GM23338 (cell line): ENCODE measurements at regions not wholly inside any gene's neighbourhood (a gene's known extent, or its start where the extent isn't known, plus 50 kb on each side); places are given as distances from the start of the nearest gene placed in this dataset.

Experiments
- ATAC-seq: fragments of 200-7000 bp; cut with Tn5 transposase; 3 replicates; pipeline ENCODE4 v1.9.1; 2020
- DNase-seq: peaks from one replicate; pipeline ENCODE4 v3.0.0-alpha.2; 2015; ENCODE audit warnings: low spot score
- H2AFZ ChIP-seq: fragments of 200-600 bp; sonication (generic); 2 replicates; pipeline ENCODE4 v1.8.0; 2016; ENCODE audit warnings: antibody characterized with exemption, mild to moderate bottlenecking, moderate library complexity
- H3F3A ChIP-seq: fragments of 200-600 bp; sonication (generic); replicated peaks from 2 replicates; pipeline ENCODE4 v1.8.0; 2017; ENCODE audit warnings: antibody characterized with exemption, mixed run types, low read depth
- H3K27ac ChIP-seq: fragments of 200-600 bp; sonication (generic); 2 replicates; pipeline ENCODE4 v1.6.1; 2016; ENCODE audit warnings: low read depth
- H3K27me3 ChIP-seq: fragments of 200-600 bp; sonication (generic); 2 replicates; pipeline ENCODE4 v1.8.0; 2016; ENCODE audit warnings: mild to moderate bottlenecking, mixed run types, moderate library complexity; ENCODE audit not compliant: insufficient read depth
- H3K36me3 ChIP-seq: fragments of 200-600 bp; sonication (generic); 2 replicates; pipeline ENCODE4 v1.8.0; 2016; ENCODE audit warnings: mild to moderate bottlenecking; ENCODE audit not compliant: insufficient read depth
- H3K4me1 ChIP-seq: fragments of 200-600 bp; sonication (generic); 2 replicates; pipeline ENCODE4 v1.8.0; 2016; ENCODE audit warnings: mild to moderate bottlenecking, moderate library complexity; ENCODE audit not compliant: insufficient read depth
- H3K4me2 ChIP-seq: fragments of 200-600 bp; sonication (generic); 2 replicates; pipeline ENCODE4 v1.7.1; 2017; ENCODE audit warnings: mixed run types
- H3K4me3 ChIP-seq: fragments of 200-600 bp; sonication (generic); 2 replicates; pipeline ENCODE4 v1.6.1; 2016; ENCODE audit warnings: mixed run types
- H3K79me2 ChIP-seq: fragments of 200-600 bp; sonication (generic); replicated peaks from 2 replicates; pipeline ENCODE4 v1.8.0; 2017; ENCODE audit warnings: mild to moderate bottlenecking; ENCODE audit not compliant: insufficient read depth
- H3K9me2 ChIP-seq: fragments of 200-600 bp; sonication (generic); 2 replicates; pipeline ENCODE4 v1.8.0; 2017; ENCODE audit not compliant: insufficient read depth
- H4K20me1 ChIP-seq: fragments of 200-600 bp; sonication (generic); replicated peaks from 2 replicates; pipeline ENCODE4 v1.8.0; 2017; ENCODE audit warnings: mild to moderate bottlenecking; ENCODE audit not compliant: insufficient read depth
- H3K27ac Mint-ChIP-seq: 2 replicates; pipeline ENCODE4 v1.8.0; 2020; ENCODE audit warnings: inconsistent platforms, mild to moderate bottlenecking, moderate library complexity, mixed read lengths
- H3K27me3 Mint-ChIP-seq: 3 replicates; pipeline ENCODE4 v1.8.0; 2022; ENCODE audit warnings: low read depth, mild to moderate bottlenecking, moderate library complexity, mixed read lengths, inconsistent platforms; ENCODE audit not compliant: insufficient read depth, poor library complexity
- H3K36me3 Mint-ChIP-seq: 3 replicates; pipeline ENCODE4 v1.8.0; 2021; ENCODE audit warnings: low read depth, mild to moderate bottlenecking, inconsistent platforms, moderate library complexity, mixed read lengths
- H3K4me1 Mint-ChIP-seq: 3 replicates; pipeline ENCODE4 v1.8.0; 2020; ENCODE audit warnings: mild to moderate bottlenecking, inconsistent platforms, mixed read lengths
- H3K4me3 Mint-ChIP-seq: 3 replicates; pipeline ENCODE4 v1.8.0; 2021; ENCODE audit warnings: moderate library complexity, mild to moderate bottlenecking, inconsistent platforms, mixed read lengths
- H3K9me3 Mint-ChIP-seq: 3 replicates; pipeline ENCODE4 v1.8.0; 2020; ENCODE audit warnings: moderate library complexity, mild to moderate bottlenecking, inconsistent platforms, mixed read lengths
- CREB1 ChIP-seq: fragments of 250-450 bp; sonication (Bioruptor Pico); IDR thresholded peaks from 2 replicates; pipeline ENCODE4 v1.5.0; 2020; ENCODE audit warnings: low read depth, mild to moderate bottlenecking, moderate library complexity
- EZH2 ChIP-seq: fragments of 200-600 bp; sonication (generic); IDR thresholded peaks from one replicate; pipeline ENCODE4 v1.8.0; 2017; ENCODE audit warnings: antibody characterized with exemption, mild to moderate bottlenecking, low read depth; ENCODE audit not compliant: unreplicated experiment
- EZH2phosphoT487 ChIP-seq: fragments of 200-600 bp; sonication (generic); IDR thresholded peaks from one replicate; pipeline ENCODE4 v1.8.1; 2018; ENCODE audit warnings: antibody characterized with exemption; ENCODE audit not compliant: unreplicated experiment
- JUNB ChIP-seq: IDR thresholded peaks from one replicate; pipeline ENCODE4 v1.6.1; 2016; ENCODE audit warnings: antibody characterized with exemption; ENCODE audit not compliant: unreplicated experiment
- NANOG ChIP-seq: IDR thresholded peaks from 2 replicates; pipeline ENCODE4 v1.6.1; 2016; ENCODE audit warnings: antibody characterized with exemption, borderline replicate concordance
- POLR2AphosphoS5 ChIP-seq: IDR thresholded peaks from 2 replicates; pipeline ENCODE4 v1.6.1; 2016; ENCODE audit warnings: antibody characterized with exemption, low read depth
- STAT1 ChIP-seq: IDR thresholded peaks from one replicate; pipeline ENCODE4 v1.6.1; 2016; ENCODE audit warnings: antibody characterized with exemption; ENCODE audit not compliant: unreplicated experiment
- ZNF114 ChIP-seq: fragments of 250-450 bp; sonication (Bioruptor Pico); IDR thresholded peaks from 2 replicates; pipeline ENCODE4 v1.5.0; 2020; ENCODE audit warnings: mild to moderate bottlenecking, moderate library complexity
- ZNF331 ChIP-seq: fragments of 250-450 bp; sonication (Bioruptor Pico); IDR thresholded peaks from 2 replicates; pipeline ENCODE4 v1.5.0; 2020; ENCODE audit warnings: low read depth, mild to moderate bottlenecking, moderate library complexity
- TF ChIP-seq, protein P1 (sequence below), 2 experiments: fragments of 200-600 bp in 1 of 2; sonication (generic) in 1 of 2; conservative IDR thresholded peaks; 2 replicates each; pipeline versions ENCODE4 v1.5.1 to v1.6.1; 2016 to 2017; ENCODE audit warnings: antibody characterized with exemption in 2 of 2, low read depth in 2 of 2, mild to moderate bottlenecking in 2 of 2, moderate library complexity in 1 of 2
- TF ChIP-seq, protein P2 (sequence below): fragments of 250-450 bp; sonication (Bioruptor Pico); IDR thresholded peaks from 2 replicates; pipeline ENCODE4 v1.5.0; 2020; ENCODE audit warnings: mild to moderate bottlenecking, moderate library complexity
- TF ChIP-seq, protein P3 (sequence below): IDR thresholded peaks from 2 replicates; pipeline ENCODE4 v1.6.1; 2016; ENCODE audit warnings: antibody characterized with exemption

DNA sequence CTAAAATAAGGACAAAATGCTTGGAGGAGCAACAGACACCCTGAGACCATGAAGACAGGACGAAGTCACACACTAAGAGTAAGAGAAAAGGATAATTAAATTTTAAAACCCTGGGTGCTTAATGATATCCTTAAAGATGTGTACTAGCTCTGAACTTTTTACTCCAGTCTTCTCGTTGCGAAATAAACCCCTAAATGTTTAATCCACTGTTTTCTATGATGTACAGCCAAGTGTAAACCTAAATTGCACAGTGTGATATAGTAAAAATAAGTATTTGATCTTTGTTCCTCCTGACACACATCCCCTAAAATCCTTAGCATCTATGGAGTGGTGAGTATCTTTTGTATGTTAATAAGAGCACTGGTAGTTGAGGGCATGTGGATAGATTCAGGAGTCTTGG is 157.5 kb upstream of the PKDCC start:
- no peaks in the 10 kb centered on the region for H4K20me1 ChIP-seq
- no peaks in the 10 kb centered on the region for H3K9me3 Mint-ChIP-seq
- no peaks in the 10 kb centered on the region for H3K36me3 Mint-ChIP-seq
- TF ChIP-seq STAT1 (no peak), EZH2 (no peak)
- TF ChIP-seq, protein P1, sequence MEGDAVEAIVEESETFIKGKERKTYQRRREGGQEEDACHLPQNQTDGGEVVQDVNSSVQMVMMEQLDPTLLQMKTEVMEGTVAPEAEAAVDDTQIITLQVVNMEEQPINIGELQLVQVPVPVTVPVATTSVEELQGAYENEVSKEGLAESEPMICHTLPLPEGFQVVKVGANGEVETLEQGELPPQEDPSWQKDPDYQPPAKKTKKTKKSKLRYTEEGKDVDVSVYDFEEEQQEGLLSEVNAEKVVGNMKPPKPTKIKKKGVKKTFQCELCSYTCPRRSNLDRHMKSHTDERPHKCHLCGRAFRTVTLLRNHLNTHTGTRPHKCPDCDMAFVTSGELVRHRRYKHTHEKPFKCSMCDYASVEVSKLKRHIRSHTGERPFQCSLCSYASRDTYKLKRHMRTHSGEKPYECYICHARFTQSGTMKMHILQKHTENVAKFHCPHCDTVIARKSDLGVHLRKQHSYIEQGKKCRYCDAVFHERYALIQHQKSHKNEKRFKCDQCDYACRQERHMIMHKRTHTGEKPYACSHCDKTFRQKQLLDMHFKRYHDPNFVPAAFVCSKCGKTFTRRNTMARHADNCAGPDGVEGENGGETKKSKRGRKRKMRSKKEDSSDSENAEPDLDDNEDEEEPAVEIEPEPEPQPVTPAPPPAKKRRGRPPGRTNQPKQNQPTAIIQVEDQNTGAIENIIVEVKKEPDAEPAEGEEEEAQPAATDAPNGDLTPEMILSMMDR (conservative IDR thresholded peaks at IDR 0.05; ENCODE audit: low read depth in 2 of 2) = no peak
- H3K27me3 Mint-ChIP-seq = peaks cover 5% of the 10 kb centered on the region
- H3K9me2 ChIP-seq = no peaks in the 10 kb centered on the region; the same call in 1 of the 2 replicates
- H2AFZ ChIP-seq = no peak overlapping the region
- H3K27ac ChIP-seq = no peak overlapping the region
- H3K27ac Mint-ChIP-seq = no peak overlapping the region
- no peaks in the 10 kb centered on the region for H3K79me2 ChIP-seq
- H3K36me3 ChIP-seq = no peaks in the 10 kb centered on the region
- DNase-seq (no peak), ATAC-seq (no peak)
- H3K4me1 ChIP-seq = no peaks in the 10 kb centered on the region
- H3F3A ChIP-seq = no peaks in the 10 kb centered on the region
- H3K4me3 Mint-ChIP-seq = no peak overlapping the region
- H3K4me3 ChIP-seq = no peak overlapping the region
- H3K4me2 ChIP-seq = no peak overlapping the region
- no peaks in the 10 kb centered on the region for H3K4me1 Mint-ChIP-seq
- no peaks in the 10 kb centered on the region for H3K27me3 ChIP-seq

DNA sequence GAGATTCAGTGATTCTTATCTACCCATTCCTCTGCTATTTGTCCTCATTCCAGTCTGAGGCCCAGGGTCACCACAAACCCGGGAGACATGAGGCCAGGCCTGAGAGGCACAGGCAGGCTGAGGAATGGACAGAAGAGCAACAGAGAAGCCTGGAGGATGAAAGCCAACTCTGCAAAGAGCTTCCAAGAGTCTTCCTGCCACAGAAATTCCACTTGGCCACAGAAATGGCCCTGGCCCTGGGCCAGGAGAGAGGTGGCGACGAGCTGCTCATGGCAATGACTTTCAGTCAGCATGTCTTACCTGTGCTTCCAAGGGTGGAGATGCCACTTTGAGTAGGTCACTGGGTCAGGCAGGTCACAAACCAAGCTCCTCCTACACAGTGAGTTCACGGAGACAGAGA is 155.3 kb upstream of the PKDCC start:
- Histone ChIP-seq H3F3A (no peaks in the 10 kb centered on the region), H3K4me1 (no peaks in the 10 kb centered on the region), H2AFZ (no peak overlapping the region), H3K79me2 (no peaks in the 10 kb centered on the region), H3K4me2 (no peak overlapping the region), H3K27ac (no peak overlapping the region), H4K20me1 (no peaks in the 10 kb centered on the region), H3K4me3 (no peak overlapping the region), H3K27me3 (no peaks in the 10 kb centered on the region), H3K36me3 (no peaks in the 10 kb centered on the region), H3K9me2 (peaks cover 4% of the 10 kb centered on the region; the same call in 1 of the 2 replicates)
- no peaks in the 10 kb centered on the region for H3K36me3 Mint-ChIP-seq
- TF ChIP-seq, protein P2, sequence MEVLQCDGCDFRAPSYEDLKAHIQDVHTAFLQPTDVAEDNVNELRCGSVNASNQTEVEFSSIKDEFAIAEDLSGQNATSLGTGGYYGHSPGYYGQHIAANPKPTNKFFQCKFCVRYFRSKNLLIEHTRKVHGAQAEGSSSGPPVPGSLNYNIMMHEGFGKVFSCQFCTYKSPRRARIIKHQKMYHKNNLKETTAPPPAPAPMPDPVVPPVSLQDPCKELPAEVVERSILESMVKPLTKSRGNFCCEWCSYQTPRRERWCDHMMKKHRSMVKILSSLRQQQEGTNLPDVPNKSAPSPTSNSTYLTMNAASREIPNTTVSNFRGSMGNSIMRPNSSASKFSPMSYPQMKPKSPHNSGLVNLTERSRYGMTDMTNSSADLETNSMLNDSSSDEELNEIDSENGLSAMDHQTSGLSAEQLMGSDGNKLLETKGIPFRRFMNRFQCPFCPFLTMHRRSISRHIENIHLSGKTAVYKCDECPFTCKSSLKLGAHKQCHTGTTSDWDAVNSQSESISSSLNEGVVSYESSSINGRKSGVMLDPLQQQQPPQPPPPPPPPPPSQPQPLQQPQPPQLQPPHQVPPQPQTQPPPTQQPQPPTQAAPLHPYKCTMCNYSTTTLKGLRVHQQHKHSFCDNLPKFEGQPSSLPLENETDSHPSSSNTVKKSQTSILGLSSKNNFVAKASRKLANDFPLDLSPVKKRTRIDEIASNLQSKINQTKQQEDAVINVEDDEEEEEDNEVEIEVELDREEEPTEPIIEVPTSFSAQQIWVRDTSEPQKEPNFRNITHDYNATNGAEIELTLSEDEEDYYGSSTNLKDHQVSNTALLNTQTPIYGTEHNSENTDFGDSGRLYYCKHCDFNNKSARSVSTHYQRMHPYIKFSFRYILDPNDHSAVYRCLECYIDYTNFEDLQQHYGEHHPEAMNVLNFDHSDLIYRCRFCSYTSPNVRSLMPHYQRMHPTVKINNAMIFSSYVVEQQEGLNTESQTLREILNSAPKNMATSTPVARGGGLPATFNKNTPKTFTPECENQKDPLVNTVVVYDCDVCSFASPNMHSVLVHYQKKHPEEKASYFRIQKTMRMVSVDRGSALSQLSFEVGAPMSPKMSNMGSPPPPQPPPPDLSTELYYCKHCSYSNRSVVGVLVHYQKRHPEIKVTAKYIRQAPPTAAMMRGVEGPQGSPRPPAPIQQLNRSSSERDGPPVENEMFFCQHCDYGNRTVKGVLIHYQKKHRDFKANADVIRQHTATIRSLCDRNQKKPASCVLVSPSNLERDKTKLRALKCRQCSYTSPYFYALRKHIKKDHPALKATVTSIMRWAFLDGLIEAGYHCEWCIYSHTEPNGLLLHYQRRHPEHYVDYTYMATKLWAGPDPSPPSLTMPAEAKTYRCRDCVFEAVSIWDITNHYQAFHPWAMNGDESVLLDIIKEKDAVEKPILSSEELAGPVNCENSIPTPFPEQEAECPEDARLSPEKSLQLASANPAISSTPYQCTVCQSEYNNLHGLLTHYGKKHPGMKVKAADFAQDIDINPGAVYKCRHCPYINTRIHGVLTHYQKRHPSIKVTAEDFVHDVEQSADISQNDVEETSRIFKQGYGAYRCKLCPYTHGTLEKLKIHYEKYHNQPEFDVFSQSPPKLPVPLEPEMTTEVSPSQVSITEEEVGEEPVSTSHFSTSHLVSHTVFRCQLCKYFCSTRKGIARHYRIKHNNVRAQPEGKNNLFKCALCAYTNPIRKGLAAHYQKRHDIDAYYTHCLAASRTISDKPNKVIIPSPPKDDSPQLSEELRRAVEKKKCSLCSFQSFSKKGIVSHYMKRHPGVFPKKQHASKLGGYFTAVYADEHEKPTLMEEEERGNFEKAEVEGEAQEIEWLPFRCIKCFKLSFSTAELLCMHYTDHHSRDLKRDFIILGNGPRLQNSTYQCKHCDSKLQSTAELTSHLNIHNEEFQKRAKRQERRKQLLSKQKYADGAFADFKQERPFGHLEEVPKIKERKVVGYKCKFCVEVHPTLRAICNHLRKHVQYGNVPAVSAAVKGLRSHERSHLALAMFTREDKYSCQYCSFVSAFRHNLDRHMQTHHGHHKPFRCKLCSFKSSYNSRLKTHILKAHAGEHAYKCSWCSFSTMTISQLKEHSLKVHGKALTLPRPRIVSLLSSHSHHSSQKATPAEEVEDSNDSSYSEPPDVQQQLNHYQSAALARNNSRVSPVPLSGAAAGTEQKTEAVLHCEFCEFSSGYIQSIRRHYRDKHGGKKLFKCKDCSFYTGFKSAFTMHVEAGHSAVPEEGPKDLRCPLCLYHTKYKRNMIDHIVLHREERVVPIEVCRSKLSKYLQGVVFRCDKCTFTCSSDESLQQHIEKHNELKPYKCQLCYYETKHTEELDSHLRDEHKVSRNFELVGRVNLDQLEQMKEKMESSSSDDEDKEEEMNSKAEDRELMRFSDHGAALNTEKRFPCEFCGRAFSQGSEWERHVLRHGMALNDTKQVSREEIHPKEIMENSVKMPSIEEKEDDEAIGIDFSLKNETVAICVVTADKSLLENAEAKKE (CRISPR knock-in tag) = no peak
- TF ChIP-seq JUNB (no peak), POLR2AphosphoS5 (no peak), CREB1 (CRISPR knock-in tag) (no peak), EZH2 (no peak), STAT1 (no peak), NANOG (no peak), EZH2phosphoT487 (no peak), ZNF114 (no peak), ZNF331 (no peak)
- TF ChIP-seq, protein P3, sequence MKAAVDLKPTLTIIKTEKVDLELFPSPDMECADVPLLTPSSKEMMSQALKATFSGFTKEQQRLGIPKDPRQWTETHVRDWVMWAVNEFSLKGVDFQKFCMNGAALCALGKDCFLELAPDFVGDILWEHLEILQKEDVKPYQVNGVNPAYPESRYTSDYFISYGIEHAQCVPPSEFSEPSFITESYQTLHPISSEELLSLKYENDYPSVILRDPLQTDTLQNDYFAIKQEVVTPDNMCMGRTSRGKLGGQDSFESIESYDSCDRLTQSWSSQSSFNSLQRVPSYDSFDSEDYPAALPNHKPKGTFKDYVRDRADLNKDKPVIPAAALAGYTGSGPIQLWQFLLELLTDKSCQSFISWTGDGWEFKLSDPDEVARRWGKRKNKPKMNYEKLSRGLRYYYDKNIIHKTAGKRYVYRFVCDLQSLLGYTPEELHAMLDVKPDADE = no peak
- TF ChIP-seq, protein P1 (conservative IDR thresholded peaks at IDR 0.05; ENCODE audit: low read depth in 2 of 2) = no peak
- H3K4me3 Mint-ChIP-seq = no peak overlapping the region
- peaks cover 8% of the 10 kb centered on the region for H3K27me3 Mint-ChIP-seq
- ATAC-seq (no peak), DNase-seq (no peak)
- no peaks in the 10 kb centered on the region for H3K4me1 Mint-ChIP-seq
- no peak overlapping the region for H3K27ac Mint-ChIP-seq
- no peaks in the 10 kb centered on the region for H3K9me3 Mint-ChIP-seq
